VCaP (cell line): ENCODE measurements at regions not wholly inside any gene's neighbourhood (a gene's known extent, or its start where the extent isn't known, plus 50 kb on each side); places are given as distances from the start of the nearest gene placed in this dataset.
A peak's percentile ranks its signal among the peaks of the same experiment; 100 is the strongest.

Experiments used
- H3K27ac ChIP-seq: fragments of 450-650 bp; 2 replicates; pipeline ENCODE4 v1.5.1; 2017
- TF ChIP-seq, protein P1 (sequence below): fragments of 450-650 bp; conservative IDR thresholded peaks from 2 replicates; pipeline ENCODE4 v1.5.1; 2017; ENCODE audit warnings: mild to moderate bottlenecking, moderate library complexity

DNA sequence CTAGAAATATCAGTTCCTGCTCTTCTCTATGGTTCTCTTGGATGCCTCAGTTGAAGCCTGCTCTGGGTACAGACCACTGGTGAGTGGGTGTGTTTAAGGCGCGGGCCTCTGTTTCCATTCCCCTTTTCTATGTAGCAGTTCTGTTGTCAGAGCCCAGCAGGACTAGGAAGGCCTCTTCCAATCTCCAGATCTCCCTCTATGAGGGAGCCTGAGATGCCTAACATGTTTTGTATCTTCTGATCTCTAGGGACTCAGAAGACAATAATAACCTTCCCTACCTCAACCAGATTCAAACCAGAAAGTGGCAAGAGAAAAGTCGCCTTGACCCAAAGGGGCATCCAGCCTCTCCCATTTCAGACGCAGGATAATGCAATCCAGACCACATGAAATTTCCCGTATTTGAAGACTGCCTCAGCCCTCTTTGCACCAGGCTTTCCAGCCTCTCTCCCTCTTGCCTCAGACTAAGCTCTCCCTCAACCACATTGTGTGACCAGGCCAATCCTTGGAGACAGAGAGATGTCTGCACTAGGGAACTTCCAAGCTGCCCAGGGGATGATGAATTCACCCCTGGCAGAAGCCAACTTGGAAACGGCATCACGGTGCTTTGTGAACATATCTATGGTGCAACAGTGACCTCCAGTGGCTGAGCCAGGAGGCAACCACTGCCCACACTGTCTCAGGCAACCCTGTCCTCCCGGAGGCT, 150.1 kb upstream of the UBASH3B start:
- TF ChIP-seq, protein P1, sequence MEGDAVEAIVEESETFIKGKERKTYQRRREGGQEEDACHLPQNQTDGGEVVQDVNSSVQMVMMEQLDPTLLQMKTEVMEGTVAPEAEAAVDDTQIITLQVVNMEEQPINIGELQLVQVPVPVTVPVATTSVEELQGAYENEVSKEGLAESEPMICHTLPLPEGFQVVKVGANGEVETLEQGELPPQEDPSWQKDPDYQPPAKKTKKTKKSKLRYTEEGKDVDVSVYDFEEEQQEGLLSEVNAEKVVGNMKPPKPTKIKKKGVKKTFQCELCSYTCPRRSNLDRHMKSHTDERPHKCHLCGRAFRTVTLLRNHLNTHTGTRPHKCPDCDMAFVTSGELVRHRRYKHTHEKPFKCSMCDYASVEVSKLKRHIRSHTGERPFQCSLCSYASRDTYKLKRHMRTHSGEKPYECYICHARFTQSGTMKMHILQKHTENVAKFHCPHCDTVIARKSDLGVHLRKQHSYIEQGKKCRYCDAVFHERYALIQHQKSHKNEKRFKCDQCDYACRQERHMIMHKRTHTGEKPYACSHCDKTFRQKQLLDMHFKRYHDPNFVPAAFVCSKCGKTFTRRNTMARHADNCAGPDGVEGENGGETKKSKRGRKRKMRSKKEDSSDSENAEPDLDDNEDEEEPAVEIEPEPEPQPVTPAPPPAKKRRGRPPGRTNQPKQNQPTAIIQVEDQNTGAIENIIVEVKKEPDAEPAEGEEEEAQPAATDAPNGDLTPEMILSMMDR, result peak; percentile 90
- no peak overlapping the region for H3K27ac ChIP-seq

- TF ChIP-seq, protein P1, result no peak
- H3K27ac ChIP-seq, result no peak overlapping the region
Observed at GRCh38 chr11:122494221-122494620, 161.3 kb upstream of the UBASH3B start.

DNA sequence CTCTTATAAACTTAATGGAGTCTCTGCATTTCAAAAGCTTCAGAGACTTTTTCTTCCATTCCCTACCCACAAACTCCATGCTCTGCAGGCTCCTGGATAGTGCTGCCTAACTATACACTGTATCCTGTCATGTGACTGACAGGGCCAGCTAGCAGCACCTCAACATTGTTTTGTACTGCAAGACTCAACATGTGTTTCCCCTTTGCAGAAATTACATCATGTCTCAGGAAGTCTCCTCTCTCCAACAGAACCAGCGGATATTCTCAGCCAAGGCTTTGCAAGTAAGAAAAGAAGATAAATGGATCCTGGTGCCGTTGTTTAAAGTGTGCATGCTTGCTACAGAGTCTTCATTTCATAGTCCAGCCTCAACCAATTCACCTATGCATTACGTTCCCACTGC, 164.0 kb upstream of the UBASH3B start:
- H3K27ac ChIP-seq, result no peak overlapping the region
- TF ChIP-seq, protein P1, result no peak

DNA sequence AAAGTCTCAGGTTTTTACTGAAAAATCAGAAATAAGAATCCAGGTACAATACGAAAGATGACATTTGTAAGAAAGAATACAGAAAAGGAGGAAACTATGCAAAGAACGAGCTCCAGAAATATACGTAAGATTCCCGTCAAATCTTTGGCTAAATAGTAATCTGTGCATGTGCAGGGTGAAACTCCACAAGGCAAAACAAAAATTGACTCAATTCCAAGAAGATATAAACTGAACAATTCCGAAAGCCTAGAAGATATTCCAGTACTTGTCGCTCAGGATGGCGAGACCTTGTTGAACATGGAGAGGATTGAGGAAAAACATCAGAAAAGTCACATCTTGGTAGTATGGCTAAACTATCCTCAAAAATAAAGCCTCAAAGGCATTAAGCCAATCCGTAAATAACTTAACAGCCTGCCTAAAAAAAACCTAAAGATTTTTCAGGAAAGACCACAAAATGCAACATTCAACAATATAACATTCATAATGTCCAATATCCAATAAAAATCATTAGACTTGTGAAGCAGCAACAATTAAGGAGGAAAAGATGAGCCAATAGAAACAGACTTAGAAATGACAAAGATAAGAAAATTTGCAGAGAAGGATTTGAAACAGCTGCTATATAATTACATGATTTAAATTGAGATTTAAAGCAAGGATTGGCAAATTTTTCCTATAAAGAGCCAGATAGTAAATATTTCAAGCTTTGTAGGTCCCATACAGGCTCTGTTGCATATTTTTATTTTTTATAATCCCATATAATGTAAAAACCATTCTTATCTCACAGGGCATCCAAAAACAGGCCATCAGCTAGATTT, 166.4 kb upstream of the UBASH3B start:
- TF ChIP-seq, protein P1, result no peak
- H3K27ac ChIP-seq, result no peak overlapping the region

- no peak overlapping the region for H3K27ac ChIP-seq
- TF ChIP-seq, protein P1, result no peak
Observed at GRCh38 chr11:122487669-122488068, 167.9 kb upstream of the UBASH3B start.

- H3K27ac ChIP-seq, result no peak overlapping the region
- TF ChIP-seq, protein P1, result no peak
Observed at GRCh38 chr11:122486793-122487495, 168.6 kb upstream of the UBASH3B start.

GRCh38 chr11:122478986-122479385, 176.5 kb upstream of the UBASH3B start:
- TF ChIP-seq, protein P1, result no peak
- no peak overlapping the region for H3K27ac ChIP-seq
